SK-N-MC (cell line): ENCODE measurements at regions not wholly inside any gene's neighbourhood (a gene's known extent, or its start where the extent isn't known, plus 50 kb on each side); places are given as distances from the start of the nearest gene placed in this dataset.

Experiments
- EZH2 ChIP-seq: fragments of 200-600 bp; sonication (generic); IDR thresholded peaks from one replicate; pipeline ENCODE4 v1.6.1; 2017; ENCODE audit warnings: antibody characterized with exemption
- FOXP2 ChIP-seq: optimal IDR thresholded peaks from 2 replicates; pipeline ENCODE3; 2011; ENCODE audit warnings: mild to moderate bottlenecking, moderate library complexity; ENCODE audit not compliant: insufficient read depth; ENCODE audit errors: extremely low read length, control extremely low read depth
- POLR2AphosphoS5 ChIP-seq: IDR thresholded peaks from 2 replicates; pipeline ENCODE4 v1.6.1; 2012; ENCODE audit warnings: mild to moderate bottlenecking, low read depth, low read length, borderline replicate concordance

- TF ChIP-seq FOXP2 (no peak), EZH2 (no peak), POLR2AphosphoS5 (no peak)
Measured at GRCh38 chrX:124860736-124861135, 458.9 kb upstream of the TEX13C start.
